ENCODE measurements at regions not wholly inside any gene's neighbourhood (a gene's known extent, or its start where the extent isn't known, plus 50 kb on each side); places are given as distances from the start of the nearest gene placed in this dataset.
A peak's percentile ranks its signal among the peaks of the same experiment; 100 is the strongest.

GRCh38 chr11:121936781-121937447 is 179.1 kb downstream of the BLID start:
- DNase-seq = no peak

- DNase-seq = no peak
Observed at GRCh38 chr11:121936370-121936769, 179.6 kb downstream of the BLID start.

- DNase-seq = peak; percentile 56
Observed at GRCh38 chr11:121933694-121934093, 182.3 kb downstream of the BLID start.

GRCh38 chr11:121933294-121933693 is 182.7 kb downstream of the BLID start:
- DNase-seq = no peak

- no peak for DNase-seq
Observed at GRCh38 chr11:121932646-121933185, 183.3 kb downstream of the BLID start.

DNA sequence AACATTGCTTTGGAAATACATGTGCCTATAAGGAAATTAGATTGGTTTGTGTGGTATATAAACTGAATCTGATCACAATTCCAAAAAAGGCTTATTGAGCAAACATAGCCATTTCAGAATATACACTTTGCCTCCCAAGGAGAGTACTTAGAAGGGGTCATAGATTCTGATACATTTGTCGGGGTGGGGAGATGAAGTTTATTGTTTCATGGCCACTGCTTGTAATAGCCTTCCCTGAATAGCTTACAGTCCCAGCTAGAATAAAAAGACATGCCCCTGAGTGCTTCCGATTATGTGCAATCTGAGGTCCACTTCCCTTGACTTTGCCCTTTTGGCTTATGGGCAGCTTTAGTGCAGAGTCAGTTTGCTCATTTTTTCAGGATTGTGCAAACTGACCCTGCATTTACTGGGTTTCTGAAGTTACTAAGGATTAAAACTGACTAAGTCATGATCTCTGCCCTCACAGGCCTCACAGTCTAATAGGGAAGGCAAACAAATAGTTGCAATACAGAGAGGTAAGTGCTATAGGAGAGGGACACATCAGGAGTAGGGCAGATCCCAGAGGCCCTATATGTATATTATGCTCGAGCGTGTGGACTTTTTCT is 184.2 kb downstream of the BLID start:
- peak; percentile 57 for DNase-seq

DNA sequence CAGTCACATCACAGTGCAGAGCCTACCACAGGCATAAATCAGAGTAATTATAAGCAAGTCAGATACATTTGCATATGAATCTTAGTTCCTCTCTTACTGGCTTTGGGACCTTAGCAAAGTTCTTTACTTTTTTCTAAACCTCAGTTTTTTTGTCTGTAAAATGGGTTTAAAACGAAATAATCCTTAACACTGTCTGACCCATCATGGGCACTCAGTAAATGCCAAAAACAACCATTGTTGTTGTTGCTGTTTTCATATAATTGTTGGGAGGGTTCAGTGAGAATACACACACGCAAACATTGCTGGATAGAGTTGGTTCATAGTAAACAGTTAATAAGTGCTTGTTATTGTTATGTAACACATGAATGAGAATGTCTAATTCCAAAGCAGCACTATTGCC is 184.9 kb downstream of the BLID start:
- no peak for DNase-seq

- peak; percentile 82 for DNase-seq
Observed at GRCh38 chr11:121930004-121930965, 185.7 kb downstream of the BLID start.

DNA sequence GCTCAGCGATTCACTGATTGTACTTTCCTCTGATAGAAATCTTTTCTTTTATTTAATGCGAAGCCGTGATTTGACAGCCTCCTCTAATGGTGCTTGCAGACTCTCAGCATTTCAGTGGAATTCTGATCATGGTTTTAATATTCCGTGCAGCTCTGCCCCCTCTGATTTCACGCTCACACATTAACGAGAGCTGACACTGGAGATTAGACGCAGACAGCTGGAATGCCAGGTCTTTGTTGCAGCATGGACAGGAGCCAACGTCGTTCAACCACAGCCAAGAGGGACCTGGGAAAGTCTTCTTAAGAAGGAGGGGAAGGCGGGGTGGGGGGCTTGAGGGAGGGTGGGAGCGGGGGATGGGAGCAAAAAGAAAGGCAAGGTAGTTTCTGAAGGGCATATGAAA is 186.4 kb downstream of the BLID start:
- peak; percentile 2 for DNase-seq

DNA sequence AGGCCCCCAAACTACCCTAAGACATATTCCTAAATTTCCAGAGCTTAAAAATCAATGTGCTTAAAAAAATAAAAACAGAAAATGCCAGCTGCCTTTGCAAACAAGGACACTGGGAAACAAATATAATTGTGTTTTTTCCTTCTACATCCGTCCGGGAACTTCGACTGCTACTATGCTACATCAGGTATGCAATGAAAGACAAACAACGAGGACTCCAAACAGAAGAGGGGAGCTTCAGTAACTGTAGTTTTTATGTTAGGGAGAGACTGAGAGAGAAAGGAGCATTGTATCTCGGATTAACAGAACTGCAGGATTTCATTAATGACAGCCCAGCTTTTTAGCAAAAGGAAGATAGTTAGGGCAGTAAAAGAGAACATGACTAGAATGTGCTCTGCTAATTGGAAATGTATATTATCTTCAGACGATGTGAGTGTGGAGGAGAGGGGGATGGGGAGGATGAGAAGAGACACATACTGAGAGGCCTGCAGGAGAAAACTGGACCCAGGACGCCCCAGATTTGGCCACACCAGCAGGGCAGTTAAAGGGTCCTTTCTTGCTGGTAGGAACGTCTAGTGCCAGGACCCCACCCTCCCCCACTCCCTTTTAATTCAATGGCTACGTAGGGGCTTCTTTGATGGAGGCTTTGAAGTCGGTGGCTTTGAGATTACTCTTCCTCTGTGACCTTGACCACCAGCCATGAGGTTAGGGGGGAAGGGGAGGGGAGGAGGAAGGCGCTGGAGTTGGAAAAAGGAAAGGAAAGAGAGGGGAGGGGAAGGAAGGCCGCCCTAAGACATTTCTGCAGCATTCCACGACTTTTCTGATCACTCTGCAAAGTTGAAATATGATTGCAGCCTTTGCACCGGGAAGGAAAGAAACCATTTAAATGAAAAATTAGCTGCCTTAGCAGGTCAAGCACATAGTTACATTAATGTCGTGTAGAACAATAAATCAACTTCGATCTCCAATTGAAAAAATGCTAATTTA is 187.1 kb downstream of the BLID start:
- DNase-seq = no peak

DNA sequence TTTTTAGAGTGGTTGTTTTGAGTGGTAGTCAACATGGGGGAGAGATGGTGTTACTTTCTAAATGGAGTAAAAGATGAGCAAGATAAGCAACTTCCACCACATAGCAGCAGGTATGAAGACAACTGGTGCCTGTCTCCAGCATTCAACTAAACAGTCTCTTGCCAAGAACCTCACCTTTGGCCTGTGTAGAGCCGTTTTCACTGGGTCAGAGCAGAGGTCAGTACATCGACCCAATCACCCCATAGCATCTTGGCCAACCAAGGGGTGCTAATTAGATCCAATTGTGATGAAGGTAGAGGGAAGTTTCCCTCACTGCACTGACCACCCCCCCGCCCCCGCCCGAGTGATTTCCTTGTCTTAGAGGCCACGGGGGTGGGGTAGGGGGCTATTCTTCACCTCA is 188.2 kb downstream of the BLID start:
- DNase-seq = no peak

- DNase-seq = no peak
Observed at GRCh38 chr11:121927097-121927785, 188.8 kb downstream of the BLID start.

DNA sequence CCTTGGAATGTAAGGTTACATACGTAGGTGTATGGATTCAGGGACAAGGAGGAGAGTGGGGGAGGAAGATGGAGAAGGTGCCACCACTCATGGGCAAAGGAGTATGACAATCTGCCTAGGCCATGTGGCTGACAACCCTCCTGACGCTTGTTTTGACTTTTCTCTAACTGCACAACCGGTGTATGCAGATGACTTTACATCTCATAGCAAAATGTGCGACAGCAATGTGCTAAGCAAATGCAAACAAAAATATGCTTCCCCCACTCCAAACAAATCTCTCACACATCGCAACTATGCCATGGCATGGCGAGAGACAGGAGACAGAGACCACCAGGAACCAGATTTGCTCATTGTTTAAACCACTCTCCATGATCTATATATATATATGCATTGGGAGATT is 191.8 kb downstream of the BLID start:
- no peak for DNase-seq

DNA sequence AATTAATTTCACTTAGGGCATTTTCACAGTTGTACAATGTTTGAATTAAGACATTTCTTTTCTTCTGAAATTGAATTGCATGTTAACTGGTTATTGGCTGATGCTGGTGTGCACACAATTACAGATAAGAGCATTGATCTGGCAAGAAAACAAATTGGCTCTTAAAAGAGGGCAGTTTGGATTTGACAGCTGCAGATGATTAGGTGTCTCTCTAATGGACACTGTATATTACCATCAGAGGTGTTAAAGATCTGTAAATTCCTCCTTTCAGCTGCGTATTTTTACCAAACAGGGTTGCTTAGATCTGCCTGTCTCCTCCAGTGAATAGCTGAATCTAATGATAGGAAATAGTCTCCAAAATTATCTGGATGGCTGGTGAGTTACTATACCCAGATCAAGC is 198.5 kb downstream of the BLID start:
- DNase-seq = no peak

- no peak for DNase-seq
Observed at GRCh38 chr11:121914508-121915059, 201.4 kb downstream of the BLID start.

DNA sequence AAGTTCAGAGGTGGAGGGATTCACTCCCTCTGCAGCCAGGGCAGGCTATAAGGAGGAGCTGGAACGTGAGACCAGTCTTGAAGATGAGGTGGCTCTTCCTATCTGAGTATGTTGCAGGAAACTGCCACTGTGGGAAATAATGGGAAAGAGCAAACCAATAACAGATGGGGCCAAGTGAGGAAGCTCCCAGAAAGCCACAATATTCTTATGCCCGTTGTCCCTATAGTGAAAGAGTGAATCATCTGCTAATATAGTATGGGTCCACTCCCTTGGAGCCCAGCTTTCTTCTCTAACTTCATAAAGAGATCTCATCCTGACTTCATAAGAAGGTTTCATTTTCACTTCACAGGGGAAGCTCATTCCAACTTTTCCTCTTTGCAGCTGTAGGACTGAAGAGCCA is 206.4 kb downstream of the BLID start:
- peak; percentile 58 for DNase-seq

- no peak for DNase-seq
Observed at GRCh38 chr11:121907379-121907778, 208.6 kb downstream of the BLID start.

DNA sequence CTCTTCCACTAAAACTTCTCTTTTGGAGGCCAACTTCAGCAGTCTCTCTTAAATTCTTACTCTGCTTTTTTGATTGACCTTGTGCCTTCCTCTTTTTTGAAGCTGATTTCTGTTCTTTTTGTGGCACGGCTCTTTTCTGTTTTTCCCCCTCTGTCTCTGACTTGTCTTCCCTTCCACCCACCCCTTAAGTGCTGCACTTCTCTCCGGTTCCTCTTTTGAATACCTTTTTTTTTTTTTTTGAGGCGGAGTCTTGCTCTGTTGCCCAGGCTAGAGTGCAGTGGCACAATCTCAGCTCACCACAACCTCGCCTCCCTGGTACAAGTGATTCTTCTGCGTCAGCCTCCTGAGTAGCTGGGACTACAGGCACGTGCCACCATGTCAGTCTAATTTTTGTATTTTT is 211.9 kb downstream of the BLID start:
- DNase-seq = peak; percentile 84

- DNase-seq = no peak
Observed at GRCh38 chr11:121901886-121902285, 214.1 kb downstream of the BLID start.

DNA sequence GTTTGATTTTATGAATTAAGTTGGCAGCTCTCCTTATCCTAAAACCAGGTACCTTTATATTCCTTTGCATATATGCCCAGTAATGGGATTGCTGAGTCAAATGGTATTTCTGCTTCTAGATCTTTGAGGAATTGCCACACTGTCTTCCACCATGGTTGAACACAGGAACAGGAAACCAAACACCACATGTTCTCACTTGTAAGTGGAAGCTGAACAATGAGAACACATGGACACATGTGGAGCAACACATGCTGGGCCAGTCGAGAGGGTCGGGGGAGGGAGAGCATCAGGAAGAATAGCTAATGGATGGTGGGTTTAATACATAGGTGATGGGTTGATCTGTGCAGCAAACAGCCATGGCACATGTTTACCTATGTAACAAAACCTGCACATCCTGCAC is 214.6 kb downstream of the BLID start:
- DNase-seq = peak; percentile 32

DNA sequence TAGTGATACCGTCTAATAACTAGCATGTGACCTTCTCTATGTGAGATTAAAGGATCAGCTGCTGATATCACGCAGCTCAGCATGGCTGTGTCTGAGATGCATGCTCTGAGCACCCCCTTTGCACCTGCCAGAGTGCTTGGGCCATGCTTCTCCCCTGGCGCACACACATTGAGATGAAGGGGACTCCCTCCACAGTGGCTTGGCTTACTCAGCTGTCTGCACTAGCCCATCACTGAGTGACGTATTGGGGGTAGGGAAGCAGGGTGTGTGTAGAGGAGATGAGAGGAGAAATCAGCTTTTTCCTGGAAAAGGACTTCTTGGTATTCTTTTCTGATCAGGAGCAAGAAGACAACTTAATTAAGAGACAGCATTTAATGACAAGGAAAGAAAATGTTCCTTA is 216.5 kb downstream of the BLID start:
- no peak for DNase-seq

Data from inflammatory macrophage treated with lipopolysaccharide for 4 hours (primary cell).